ENCODE measurements at regions not wholly inside any gene's neighbourhood (a gene's known extent, or its start where the extent isn't known, plus 50 kb on each side); places are given as distances from the start of the nearest gene placed in this dataset.

DNA sequence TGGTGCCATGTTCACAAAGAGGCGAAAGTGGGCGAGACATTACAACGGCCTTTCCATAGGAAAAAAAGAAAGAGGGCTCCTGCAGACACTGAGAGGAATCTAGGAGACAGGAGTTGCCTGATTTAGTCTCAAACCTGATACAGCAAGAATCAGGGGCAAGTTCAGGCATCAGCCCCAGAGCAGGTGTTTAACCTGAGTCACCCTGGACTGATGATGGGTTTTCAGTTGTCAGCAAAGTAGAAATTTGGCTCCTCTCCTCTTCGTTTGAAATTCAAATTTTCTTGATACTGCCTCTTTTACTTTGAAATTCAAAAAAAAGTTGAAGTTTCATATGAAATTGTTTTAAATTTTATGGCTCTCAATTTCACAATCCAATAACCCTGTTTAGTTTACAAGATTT, 189.5 kb downstream of the ABCC12 start:
- Mint-ChIP-seq H3K9me3 (peaks cover 0 to 3% (median 0%) of the 10 kb centered on the region in 7 donors), H3K4me3 (no peak overlapping the region), H3K4me1 (no peaks in the 10 kb centered on the region), H3K27ac (no peak overlapping the region), H3K36me3 (no peaks in the 10 kb centered on the region), H3K27me3 (peaks cover 17% of the 10 kb centered on the region)
- no peaks in the 10 kb centered on the region for H3K36me3 ChIP-seq (ENCODE audit: control insufficient read depth, insufficient read depth, low read length)
- H3K27ac ChIP-seq (ENCODE audit: insufficient read depth, low read length, poor library complexity, severe bottlenecking): no peak overlapping the region
- DNase-seq: no peak
- ATAC-seq (ENCODE audit: low read depth in 2 of 2): no peak
- H3K4me1 ChIP-seq (ENCODE audit: control insufficient read depth, insufficient read depth, low read length, poor library complexity, severe bottlenecking): no peaks in the 10 kb centered on the region
- H3K9me3 ChIP-seq (ENCODE audit: control insufficient read depth in 2 of 2, low read length in 2 of 2): no peaks in the 10 kb centered on the region
- no peak overlapping the region for H3K4me3 ChIP-seq (ENCODE audit: low read depth, low read length)
- peaks cover 3% of the 10 kb centered on the region for H3K27me3 ChIP-seq (ENCODE audit: control insufficient read depth, insufficient read depth, low read length)

DNA sequence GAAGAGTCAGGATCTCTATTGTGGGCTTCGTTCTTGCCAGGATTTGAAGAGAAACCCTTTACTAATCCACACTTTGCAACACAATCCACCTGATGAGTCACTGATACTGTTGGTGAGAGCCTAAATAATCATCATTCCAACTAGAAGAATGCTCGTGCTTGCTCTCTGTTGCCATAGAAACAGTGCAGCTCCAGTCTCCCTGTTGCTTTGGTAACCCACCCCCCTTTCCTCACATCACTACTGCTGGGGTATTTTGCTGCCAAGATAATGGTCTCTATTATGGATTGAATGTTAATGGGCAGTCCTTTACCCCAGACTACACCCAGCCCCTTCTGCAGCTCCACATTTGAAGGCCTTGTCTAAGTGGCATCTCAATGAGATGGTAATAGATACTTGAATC, 190.4 kb downstream of the ABCC12 start:
- H3K4me3 ChIP-seq (ENCODE audit: low read depth, low read length): no peak overlapping the region
- DNase-seq (no peak), ATAC-seq (ENCODE audit: low read depth in 2 of 2) (no peak)
- no peaks in the 10 kb centered on the region for H3K4me1 ChIP-seq (ENCODE audit: control insufficient read depth, insufficient read depth, low read length, poor library complexity, severe bottlenecking)
- Mint-ChIP-seq H3K9me3 (peaks cover 0 to 3% (median 0%) of the 10 kb centered on the region in 7 donors), H3K4me1 (no peaks in the 10 kb centered on the region), H3K27ac (no peak overlapping the region), H3K4me3 (no peak overlapping the region), H3K27me3 (peaks cover 22% of the 10 kb centered on the region), H3K36me3 (no peaks in the 10 kb centered on the region)
- H3K9me3 ChIP-seq (ENCODE audit: control insufficient read depth in 2 of 2, low read length in 2 of 2): no peaks in the 10 kb centered on the region
- no peaks in the 10 kb centered on the region for H3K36me3 ChIP-seq (ENCODE audit: control insufficient read depth, insufficient read depth, low read length)
- no peak overlapping the region for H3K27ac ChIP-seq (ENCODE audit: insufficient read depth, low read length, poor library complexity, severe bottlenecking)
- peaks cover 4% of the 10 kb centered on the region for H3K27me3 ChIP-seq (ENCODE audit: control insufficient read depth, insufficient read depth, low read length)

DNA sequence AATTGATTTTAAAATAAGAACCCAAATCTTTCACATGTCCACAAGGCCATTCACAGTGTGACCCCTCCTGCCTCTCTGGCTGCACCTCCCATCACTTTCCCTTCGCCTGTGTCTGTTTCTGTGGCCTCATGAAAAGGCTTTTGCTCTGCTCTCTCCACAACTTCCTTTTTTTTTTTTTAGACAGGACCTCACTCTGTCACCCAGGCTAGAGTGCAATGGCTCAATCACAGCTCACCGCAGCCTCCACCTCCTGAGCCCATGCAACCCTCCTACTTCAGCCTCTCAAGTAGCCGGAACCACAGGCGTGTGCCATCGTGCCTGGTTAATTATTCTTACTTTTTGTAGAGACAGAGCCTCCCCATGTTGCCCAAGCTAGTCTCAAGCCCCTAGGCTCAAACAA, 197.1 kb downstream of the ABCC12 start:
- DNase-seq: no peak
- Histone ChIP-seq H3K4me3 (ENCODE audit: low read depth, low read length) (no peak overlapping the region), H3K27ac (ENCODE audit: insufficient read depth, low read length, poor library complexity, severe bottlenecking) (no peak overlapping the region), H3K36me3 (ENCODE audit: control insufficient read depth, insufficient read depth, low read length) (no peaks in the 10 kb centered on the region), H3K9me3 (ENCODE audit: control insufficient read depth in 2 of 2, low read length in 2 of 2) (no peaks in the 10 kb centered on the region), H3K4me1 (ENCODE audit: control insufficient read depth, insufficient read depth, low read length, poor library complexity, severe bottlenecking) (no peaks in the 10 kb centered on the region), H3K27me3 (ENCODE audit: control insufficient read depth, insufficient read depth, low read length) (peaks cover 4% of the 10 kb centered on the region)
- Mint-ChIP-seq H3K27me3 (peaks cover 6% of the 10 kb centered on the region), H3K4me3 (no peak overlapping the region), H3K9me3 (peaks cover 0 to 4% (median 0%) of the 10 kb centered on the region in 7 donors), H3K4me1 (no peaks in the 10 kb centered on the region), H3K27ac (no peak overlapping the region), H3K36me3 (no peaks in the 10 kb centered on the region)
- ATAC-seq (ENCODE audit: low read depth in 2 of 2): no peak

DNA sequence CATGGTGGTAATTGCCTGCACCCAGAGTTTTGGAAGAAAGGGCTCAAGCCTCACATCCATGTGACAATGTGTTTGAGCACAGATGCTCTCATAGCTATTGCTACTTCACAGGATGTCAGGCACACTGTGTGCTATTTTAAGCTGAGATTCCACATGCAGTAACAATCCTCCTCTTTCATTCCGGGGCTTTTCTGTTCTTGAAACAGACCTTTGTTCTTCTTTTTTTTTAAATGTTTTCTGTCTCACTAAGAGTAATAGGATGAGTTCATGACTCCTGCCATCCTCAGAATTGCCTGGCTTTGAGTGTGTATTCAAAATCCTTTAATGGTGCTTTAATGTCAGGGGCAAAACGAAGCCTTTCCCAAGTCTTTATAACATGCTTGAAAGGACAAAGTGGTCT, 198.9 kb downstream of the ABCC12 start:
- peaks cover 4% of the 10 kb centered on the region for H3K27me3 ChIP-seq (ENCODE audit: control insufficient read depth, insufficient read depth, low read length)
- Mint-ChIP-seq H3K4me3 (no peak overlapping the region), H3K27ac (no peak overlapping the region), H3K4me1 (no peaks in the 10 kb centered on the region), H3K27me3 (peaks cover 6% of the 10 kb centered on the region), H3K9me3 (peaks cover 0 to 4% (median 0%) of the 10 kb centered on the region in 7 donors), H3K36me3 (no peaks in the 10 kb centered on the region)
- no peak overlapping the region for H3K27ac ChIP-seq (ENCODE audit: insufficient read depth, low read length, poor library complexity, severe bottlenecking)
- no peaks in the 10 kb centered on the region for H3K9me3 ChIP-seq (ENCODE audit: control insufficient read depth in 2 of 2, low read length in 2 of 2)
- H3K4me3 ChIP-seq (ENCODE audit: low read depth, low read length): no peak overlapping the region
- no peak for DNase-seq
- H3K36me3 ChIP-seq (ENCODE audit: control insufficient read depth, insufficient read depth, low read length): no peaks in the 10 kb centered on the region
- H3K4me1 ChIP-seq (ENCODE audit: control insufficient read depth, insufficient read depth, low read length, poor library complexity, severe bottlenecking): no peaks in the 10 kb centered on the region
- no peak for ATAC-seq (ENCODE audit: low read depth in 2 of 2)

DNA sequence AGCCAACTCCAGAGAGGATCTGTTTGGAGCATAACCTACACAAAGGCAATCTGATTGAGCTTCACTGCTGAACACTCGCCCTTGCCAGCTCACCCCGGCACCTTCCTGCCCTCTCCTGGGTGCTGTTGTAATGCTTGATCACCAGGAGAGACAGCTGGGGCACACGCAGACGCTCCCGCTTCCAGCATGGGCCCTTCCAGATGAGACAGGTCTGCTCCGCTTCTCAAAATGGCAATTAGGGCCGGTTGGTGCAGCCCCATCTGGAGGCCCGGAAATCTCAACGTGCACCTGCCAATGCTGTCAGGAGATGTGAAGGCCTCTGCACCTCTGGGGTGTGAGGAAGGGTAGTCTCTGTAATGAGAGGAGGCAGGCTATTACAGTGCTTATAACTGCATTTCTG, 206.1 kb downstream of the ABCC12 start:
- Mint-ChIP-seq H3K4me3 (no peak overlapping the region), H3K36me3 (no peaks in the 10 kb centered on the region), H3K27me3 (no peaks in the 10 kb centered on the region), H3K9me3 (peaks cover 0 to 4% (median 1%) of the 10 kb centered on the region in 7 donors), H3K27ac (no peak overlapping the region), H3K4me1 (no peaks in the 10 kb centered on the region)
- no peaks in the 10 kb centered on the region for H3K4me1 ChIP-seq (ENCODE audit: control insufficient read depth, insufficient read depth, low read length, poor library complexity, severe bottlenecking)
- H3K27ac ChIP-seq (ENCODE audit: insufficient read depth, low read length, poor library complexity, severe bottlenecking): no peak overlapping the region
- no peaks in the 10 kb centered on the region for H3K36me3 ChIP-seq (ENCODE audit: control insufficient read depth, insufficient read depth, low read length)
- ATAC-seq (ENCODE audit: low read depth in 2 of 2): no peak
- no peaks in the 10 kb centered on the region for H3K27me3 ChIP-seq (ENCODE audit: control insufficient read depth, insufficient read depth, low read length)
- no peak overlapping the region for H3K4me3 ChIP-seq (ENCODE audit: low read depth, low read length)
- no peak for DNase-seq
- H3K9me3 ChIP-seq (ENCODE audit: control insufficient read depth in 2 of 2, low read length in 2 of 2): no peaks in the 10 kb centered on the region

DNA sequence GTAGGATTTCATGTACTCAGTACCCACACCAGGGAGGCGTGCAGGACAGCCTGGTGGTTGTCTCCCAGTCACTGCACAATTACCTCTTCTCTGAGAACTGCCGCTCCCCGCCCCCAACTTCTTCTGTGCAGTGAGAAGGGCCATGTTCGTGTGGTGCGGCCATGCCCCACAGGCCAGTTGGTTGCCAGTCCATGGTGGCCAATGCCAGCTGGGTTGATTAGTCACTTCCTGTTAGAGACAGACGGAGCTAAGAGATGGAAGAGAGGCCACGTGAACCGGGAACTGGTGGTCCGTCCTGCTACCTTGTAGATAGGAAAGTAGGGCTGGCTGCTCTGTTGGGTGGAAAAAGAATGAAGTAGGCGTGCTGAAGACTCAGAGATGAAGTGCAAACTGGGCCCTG, 206.5 kb downstream of the ABCC12 start:
- no peak overlapping the region for H3K4me3 Mint-ChIP-seq
- DNase-seq (no peak), ATAC-seq (ENCODE audit: low read depth in 2 of 2) (no peak)
- H3K9me3 Mint-ChIP-seq: peaks cover 0 to 4% (median 1%) of the 10 kb centered on the region in 7 donors
- H3K36me3 Mint-ChIP-seq: no peaks in the 10 kb centered on the region
- Histone ChIP-seq H3K27me3 (ENCODE audit: control insufficient read depth, insufficient read depth, low read length) (no peaks in the 10 kb centered on the region), H3K4me1 (ENCODE audit: control insufficient read depth, insufficient read depth, low read length, poor library complexity, severe bottlenecking) (no peaks in the 10 kb centered on the region), H3K9me3 (ENCODE audit: control insufficient read depth in 2 of 2, low read length in 2 of 2) (no peaks in the 10 kb centered on the region), H3K4me3 (ENCODE audit: low read depth, low read length) (no peak overlapping the region), H3K27ac (ENCODE audit: insufficient read depth, low read length, poor library complexity, severe bottlenecking) (no peak overlapping the region), H3K36me3 (ENCODE audit: control insufficient read depth, insufficient read depth, low read length) (no peaks in the 10 kb centered on the region)
- H3K27ac Mint-ChIP-seq: peak overlapping the region in 1 of 3 donors; percentile 28
- no peaks in the 10 kb centered on the region for H3K27me3 Mint-ChIP-seq
- H3K4me1 Mint-ChIP-seq: no peaks in the 10 kb centered on the region

DNA sequence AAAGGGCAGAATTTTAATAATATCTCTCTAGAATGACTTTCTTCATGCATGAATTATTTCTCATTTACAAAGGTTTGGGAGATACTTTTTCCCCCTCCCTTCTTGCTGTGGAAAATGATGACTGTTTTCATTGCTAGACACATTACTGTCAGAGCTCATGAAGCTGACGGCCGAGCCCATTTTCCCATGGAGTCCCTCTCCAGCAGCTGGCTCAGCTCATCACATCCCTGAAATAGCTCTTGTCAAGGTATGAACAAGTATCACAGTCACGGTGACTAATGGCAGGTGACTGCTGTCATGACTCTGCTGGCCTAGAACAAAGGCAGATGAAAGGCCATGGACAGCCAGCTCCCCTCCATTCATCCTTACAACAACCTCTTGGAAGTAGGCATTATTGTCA, 208.1 kb downstream of the ABCC12 start:
- H3K4me3 ChIP-seq (ENCODE audit: low read depth, low read length): no peak overlapping the region
- H3K27me3 ChIP-seq (ENCODE audit: control insufficient read depth, insufficient read depth, low read length): no peaks in the 10 kb centered on the region
- H3K9me3 ChIP-seq (ENCODE audit: control insufficient read depth in 2 of 2, low read length in 2 of 2): no peaks in the 10 kb centered on the region
- H3K36me3 ChIP-seq (ENCODE audit: control insufficient read depth, insufficient read depth, low read length): no peaks in the 10 kb centered on the region
- peaks cover 0 to 4% (median 1%) of the 10 kb centered on the region in 7 donors for H3K9me3 Mint-ChIP-seq
- H3K36me3 Mint-ChIP-seq: no peaks in the 10 kb centered on the region
- no peak overlapping the region for H3K27ac ChIP-seq (ENCODE audit: insufficient read depth, low read length, poor library complexity, severe bottlenecking)
- DNase-seq: no peak
- no peak for ATAC-seq (ENCODE audit: low read depth in 2 of 2)
- H3K4me3 Mint-ChIP-seq: no peak overlapping the region
- no peaks in the 10 kb centered on the region for H3K4me1 ChIP-seq (ENCODE audit: control insufficient read depth, insufficient read depth, low read length, poor library complexity, severe bottlenecking)
- no peak overlapping the region for H3K27ac Mint-ChIP-seq
- no peaks in the 10 kb centered on the region for H3K4me1 Mint-ChIP-seq
- peaks cover 5% of the 10 kb centered on the region for H3K27me3 Mint-ChIP-seq

DNA sequence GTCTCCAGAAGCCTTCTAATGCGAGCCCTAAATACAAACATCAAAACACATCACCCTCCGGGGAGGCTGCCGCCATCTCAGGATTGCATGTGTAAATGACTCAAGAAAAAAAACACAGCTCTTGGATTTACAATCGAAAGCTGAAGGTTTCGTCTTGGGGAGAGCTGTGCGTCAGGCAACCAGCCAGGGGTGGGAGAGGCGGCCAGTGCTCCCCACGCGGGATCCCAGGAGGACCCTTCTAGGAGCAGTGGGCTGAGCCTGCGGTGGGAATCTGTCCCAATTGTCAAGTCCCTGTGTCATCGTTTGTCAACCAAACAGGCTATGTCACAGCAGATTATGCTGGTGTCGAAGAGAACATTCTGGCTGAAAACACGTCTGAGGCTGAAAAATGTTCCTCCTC, 209.7 kb downstream of the ABCC12 start:
- Mint-ChIP-seq H3K4me1 (no peaks in the 10 kb centered on the region), H3K27ac (no peak overlapping the region), H3K36me3 (no peaks in the 10 kb centered on the region), H3K27me3 (peaks cover 5% of the 10 kb centered on the region), H3K4me3 (no peak overlapping the region), H3K9me3 (peaks cover 0 to 3% (median 0%) of the 10 kb centered on the region in 7 donors)
- H3K27ac ChIP-seq (ENCODE audit: insufficient read depth, low read length, poor library complexity, severe bottlenecking): no peak overlapping the region
- no peak for ATAC-seq (ENCODE audit: low read depth in 2 of 2)
- no peaks in the 10 kb centered on the region for H3K27me3 ChIP-seq (ENCODE audit: control insufficient read depth, insufficient read depth, low read length)
- no peak for DNase-seq
- H3K9me3 ChIP-seq (ENCODE audit: control insufficient read depth in 2 of 2, low read length in 2 of 2): no peaks in the 10 kb centered on the region
- no peak overlapping the region for H3K4me3 ChIP-seq (ENCODE audit: low read depth, low read length)
- no peaks in the 10 kb centered on the region for H3K36me3 ChIP-seq (ENCODE audit: control insufficient read depth, insufficient read depth, low read length)
- H3K4me1 ChIP-seq (ENCODE audit: control insufficient read depth, insufficient read depth, low read length, poor library complexity, severe bottlenecking): no peaks in the 10 kb centered on the region
